ENCODE measurements at regions not wholly inside any gene's neighbourhood (a gene's known extent, or its start where the extent isn't known, plus 50 kb on each side); places are given as distances from the start of the nearest gene placed in this dataset.

DNA sequence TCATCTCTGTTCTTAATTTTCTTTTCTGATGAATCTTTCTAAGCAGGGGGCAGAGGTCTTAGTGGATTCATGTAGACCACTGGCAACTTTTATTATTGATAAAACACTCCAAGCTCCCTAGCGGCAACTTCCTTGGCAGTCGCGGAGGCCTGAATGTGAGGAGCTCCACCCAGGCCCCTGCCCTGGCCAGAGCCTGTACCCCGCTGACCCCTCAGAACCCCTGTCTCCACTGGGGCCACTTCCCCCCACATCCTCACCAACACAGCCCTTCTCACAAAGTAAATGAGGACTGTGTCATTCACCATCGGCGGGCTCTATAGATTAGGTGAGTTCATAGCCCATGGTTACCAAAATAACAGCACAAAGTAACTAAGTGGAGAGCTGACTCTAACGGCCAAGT is 111.6 kb downstream of the TPRA1 start:
- H3K9ac ChIP-seq (ENCODE audit: low read length) = no peak overlapping the region
- no peaks in the 10 kb centered on the region for H3K36me3 ChIP-seq (ENCODE audit: insufficient read depth, low read length)
- H3K9me2 ChIP-seq (ENCODE audit: insufficient read depth, low read length) = no peaks in the 10 kb centered on the region
- H2AFZ ChIP-seq (ENCODE audit: low read depth, low read length) = no peak overlapping the region
- no peaks in the 10 kb centered on the region for H3F3A ChIP-seq (ENCODE audit: insufficient read depth, low read length, poor library complexity, severe bottlenecking)
- H3K4me2 ChIP-seq (ENCODE audit: low read length) = no peak overlapping the region
- TF ChIP-seq POLR2AphosphoS5 (IDR thresholded peaks at IDR 0.05) (no peak), RAD21 (conservative IDR thresholded peaks at IDR 0.05) (no peak), REST (IDR thresholded peaks at IDR 0.05; ENCODE audit: borderline replicate concordance) (no peak), MXI1 (conservative IDR thresholded peaks at IDR 0.05; ENCODE audit: poor library complexity, severe bottlenecking) (no peak), TAF1 (IDR thresholded peaks at IDR 0.05; ENCODE audit: low read depth) (no peak), CTCF (IDR thresholded peaks at IDR 0.05; ENCODE audit: poor library complexity, severe bottlenecking) (no peak), EZH2 (IDR thresholded peaks at IDR 0.05; ENCODE audit: borderline replicate concordance, insufficient read depth, low read length, poor library complexity, severe bottlenecking) (no peak), SMC3 (conservative IDR thresholded peaks at IDR 0.05; ENCODE audit: poor library complexity) (no peak), EP300 (conservative IDR thresholded peaks at IDR 0.05; ENCODE audit: poor library complexity, severe bottlenecking) (no peak)
- H3K4me3 ChIP-seq (ENCODE audit: low read length) = no peak overlapping the region
- H3K27ac ChIP-seq (ENCODE audit: low read length) = no peak overlapping the region
- no peaks in the 10 kb centered on the region for H4K20me1 ChIP-seq (ENCODE audit: insufficient read depth)
- H3K9me3 ChIP-seq (ENCODE audit: low read length) = no peaks in the 10 kb centered on the region
- no peaks in the 10 kb centered on the region for H3K27me3 ChIP-seq (ENCODE audit: insufficient read depth, low read depth, low read length)
- H3K79me2 ChIP-seq (replicated peaks; ENCODE audit: insufficient read depth, low read length) = no peaks in the 10 kb centered on the region

- Histone ChIP-seq H3F3A (ENCODE audit: insufficient read depth, low read length, poor library complexity, severe bottlenecking) (no peaks in the 10 kb centered on the region), H3K27me3 (ENCODE audit: insufficient read depth, low read depth, low read length) (no peaks in the 10 kb centered on the region), H2AFZ (ENCODE audit: low read depth, low read length) (no peak overlapping the region), H3K27ac (ENCODE audit: low read length) (no peak overlapping the region), H3K9me3 (ENCODE audit: low read length) (no peaks in the 10 kb centered on the region), H3K36me3 (ENCODE audit: insufficient read depth, low read length) (no peaks in the 10 kb centered on the region), H3K9ac (ENCODE audit: low read length) (no peak overlapping the region), H3K79me2 (replicated peaks; ENCODE audit: insufficient read depth, low read length) (no peaks in the 10 kb centered on the region), H4K20me1 (ENCODE audit: insufficient read depth) (no peaks in the 10 kb centered on the region), H3K4me2 (ENCODE audit: low read length) (no peak overlapping the region), H3K9me2 (ENCODE audit: insufficient read depth, low read length) (no peaks in the 10 kb centered on the region), H3K4me3 (ENCODE audit: low read length) (no peak overlapping the region)
- no peak for TF ChIP-seq SMC3 (conservative IDR thresholded peaks at IDR 0.05; ENCODE audit: poor library complexity)
- TF ChIP-seq POLR2AphosphoS5 (IDR thresholded peaks at IDR 0.05) = no peak
- TF ChIP-seq CTCF (IDR thresholded peaks at IDR 0.05; ENCODE audit: poor library complexity, severe bottlenecking) = no peak
- no peak for TF ChIP-seq REST (IDR thresholded peaks at IDR 0.05; ENCODE audit: borderline replicate concordance)
- no peak for TF ChIP-seq EP300 (conservative IDR thresholded peaks at IDR 0.05; ENCODE audit: poor library complexity, severe bottlenecking)
- no peak for TF ChIP-seq TAF1 (IDR thresholded peaks at IDR 0.05; ENCODE audit: low read depth)
These were observed 113.1 kb downstream of the TPRA1 start for GRCh38 chr3:127477396-127477795.

Measured in neural cell (in vitro differentiated cells).